H7 (cell line): ENCODE measurements at regions not wholly inside any gene's neighbourhood (a gene's known extent, or its start where the extent isn't known, plus 50 kb on each side); places are given as distances from the start of the nearest gene placed in this dataset.

Source experiments
- DNase-seq: peaks from one replicate; pipeline ENCODE4 v3.0.0; 2012
- H3K27me3 ChIP-seq: 2 replicates; pipeline ENCODE4 v1.6.0; 2011; ENCODE audit warnings: mild to moderate bottlenecking, low read length; ENCODE audit not compliant: control insufficient read depth, insufficient read depth
- H3K36me3 ChIP-seq: replicated peaks from 2 replicates; pipeline ENCODE4 v1.5.1; 2011; ENCODE audit warnings: low read length; ENCODE audit not compliant: control insufficient read depth, insufficient read depth
- H3K4me3 ChIP-seq: 2 replicates; pipeline ENCODE4 v1.5.1; 2011; ENCODE audit warnings: low read depth, mild to moderate bottlenecking, control low read depth, low read length, moderate library complexity; ENCODE audit not compliant: insufficient read depth

- H3K27me3 ChIP-seq: no peaks in the 10 kb centered on the region
- H3K4me3 ChIP-seq: no peak overlapping the region
- no peaks in the 10 kb centered on the region for H3K36me3 ChIP-seq
- no peak for DNase-seq
Measured at GRCh38 chr14:87652278-87652677, 340.7 kb downstream of the GALC start.

- no peak for DNase-seq
Measured at GRCh38 chr14:87644689-87645088, 348.3 kb downstream of the GALC start.

GRCh38 chr14:87643005-87643404 lies 350.0 kb downstream of the GALC start:
- Histone ChIP-seq H3K4me3 (no peak overlapping the region), H3K36me3 (no peaks in the 10 kb centered on the region), H3K27me3 (no peaks in the 10 kb centered on the region)
- DNase-seq: no peak

More at GRCh38 chr14:87644689-87645088, 348.3 kb downstream of the GALC start:
- Histone ChIP-seq H3K4me3 (no peak overlapping the region), H3K36me3 (no peaks in the 10 kb centered on the region), H3K27me3 (no peaks in the 10 kb centered on the region)

- H3K4me3 ChIP-seq: no peak overlapping the region
- H3K36me3 ChIP-seq: no peaks in the 10 kb centered on the region
- no peaks in the 10 kb centered on the region for H3K27me3 ChIP-seq
- no peak for DNase-seq
Measured at GRCh38 chr14:87640553-87640952, 352.4 kb downstream of the GALC start.

DNA sequence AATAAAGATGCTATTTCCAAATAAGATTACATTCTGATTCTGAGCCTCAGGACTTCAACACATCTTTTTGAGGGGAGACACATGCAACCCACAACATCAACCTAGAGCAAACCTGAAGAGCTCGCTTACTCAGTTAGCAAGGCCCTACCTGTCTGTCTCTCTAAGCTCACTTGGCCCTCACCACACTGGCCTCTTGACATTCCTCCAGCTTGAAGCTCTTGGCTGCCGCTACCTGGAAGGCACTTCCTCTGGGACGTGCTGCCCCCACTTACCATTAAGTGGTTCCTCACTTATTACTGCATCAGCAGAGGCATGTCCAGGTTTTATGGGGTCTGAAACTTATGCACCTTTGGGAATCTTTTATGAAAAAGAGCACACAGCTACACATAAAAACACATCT lies 354.8 kb downstream of the GALC start:
- H3K36me3 ChIP-seq: no peaks in the 10 kb centered on the region
- DNase-seq: no peak
- no peaks in the 10 kb centered on the region for H3K27me3 ChIP-seq
- no peak overlapping the region for H3K4me3 ChIP-seq

DNA sequence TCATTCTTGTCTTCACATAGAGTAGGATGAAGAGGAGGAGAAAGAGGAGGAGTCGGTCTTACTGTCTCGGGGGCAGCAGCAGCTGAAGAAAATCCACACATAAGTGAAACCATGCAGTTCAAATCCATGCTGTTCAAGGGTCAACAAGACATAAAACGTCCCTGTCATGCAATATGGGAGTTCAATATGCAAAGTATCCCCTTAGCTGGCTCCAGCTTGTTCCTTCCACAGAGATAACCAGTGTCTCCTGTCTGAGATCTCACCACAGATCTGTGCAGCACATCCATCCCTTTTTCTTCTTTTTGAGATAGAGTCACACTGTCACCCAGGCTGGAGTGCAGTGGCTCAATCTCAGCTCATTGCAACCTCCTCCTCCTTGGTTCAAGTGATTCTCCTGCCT lies 357.5 kb downstream of the GALC start:
- Histone ChIP-seq H3K27me3 (no peaks in the 10 kb centered on the region), H3K36me3 (no peaks in the 10 kb centered on the region), H3K4me3 (no peak overlapping the region)
- DNase-seq: no peak

DNA sequence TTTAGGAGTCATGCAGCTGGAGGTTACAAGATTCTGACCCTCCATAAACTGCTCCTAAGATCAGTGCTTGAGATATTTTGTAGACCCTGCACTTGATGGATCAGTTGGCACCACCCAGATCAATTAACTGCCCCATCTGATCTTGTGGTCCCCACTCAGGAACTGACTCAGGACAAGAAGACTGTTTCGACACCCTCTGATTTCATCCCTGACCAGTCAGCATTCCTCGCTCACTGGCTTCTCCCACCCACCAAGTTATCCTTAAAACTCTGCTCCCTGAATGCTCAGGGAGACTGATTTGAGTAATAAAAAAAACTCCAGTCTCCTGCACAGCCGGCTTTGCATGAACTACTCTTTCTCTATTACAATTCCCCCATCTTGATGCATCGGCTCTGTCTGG lies 360.2 kb downstream of the GALC start:
- Histone ChIP-seq H3K27me3 (no peaks in the 10 kb centered on the region), H3K4me3 (no peak overlapping the region), H3K36me3 (no peaks in the 10 kb centered on the region)
- no peak for DNase-seq

- H3K4me3 ChIP-seq: no peak overlapping the region
- no peaks in the 10 kb centered on the region for H3K27me3 ChIP-seq
- H3K36me3 ChIP-seq: no peaks in the 10 kb centered on the region
- no peak for DNase-seq
Measured at GRCh38 chr14:87630846-87631245, 362.1 kb downstream of the GALC start.

DNA sequence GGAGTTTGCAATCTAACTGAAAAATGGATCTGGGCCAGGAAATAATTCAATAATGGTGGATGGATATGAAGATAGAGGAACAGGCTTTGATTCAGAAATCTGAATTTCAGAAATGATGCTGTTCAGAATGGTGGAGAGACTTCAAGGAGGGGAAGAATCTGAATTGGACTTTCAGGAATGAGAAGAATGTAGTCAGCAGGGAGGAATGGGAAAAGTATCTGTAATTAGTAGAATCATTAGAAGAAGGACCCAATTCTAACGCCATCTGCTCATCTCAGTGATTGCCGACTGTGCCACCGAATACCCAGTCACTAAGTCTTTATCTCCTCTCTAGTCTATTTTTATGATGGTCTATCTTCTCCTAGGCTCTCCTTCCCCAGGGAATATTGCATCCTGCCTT lies 363.2 kb downstream of the GALC start:
- no peak for DNase-seq

DNA sequence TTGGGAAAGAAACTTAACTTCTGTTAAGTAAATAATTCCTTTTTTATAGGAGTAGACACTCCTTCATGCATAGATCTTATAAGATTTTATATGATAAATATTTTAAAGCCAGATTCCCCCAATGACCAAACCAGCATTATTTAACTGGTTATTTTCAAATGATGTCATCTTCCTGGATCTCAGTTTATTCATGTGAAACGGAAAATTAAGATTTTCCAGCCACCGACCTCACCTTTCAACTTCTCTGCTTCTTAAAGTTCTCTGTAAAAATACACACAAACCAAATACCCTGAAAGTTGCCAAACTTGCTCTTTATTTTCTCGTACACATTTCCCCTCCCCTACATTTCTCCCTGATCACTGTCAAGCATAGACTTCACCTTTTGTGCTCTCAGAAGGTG lies 364.2 kb downstream of the GALC start:
- no peak overlapping the region for H3K4me3 ChIP-seq
- no peak for DNase-seq
- no peaks in the 10 kb centered on the region for H3K27me3 ChIP-seq
- no peaks in the 10 kb centered on the region for H3K36me3 ChIP-seq

More for the DNA sequence above, 363.2 kb downstream of the GALC start:
- Histone ChIP-seq H3K27me3 (no peaks in the 10 kb centered on the region), H3K4me3 (no peak overlapping the region), H3K36me3 (no peaks in the 10 kb centered on the region)

DNA sequence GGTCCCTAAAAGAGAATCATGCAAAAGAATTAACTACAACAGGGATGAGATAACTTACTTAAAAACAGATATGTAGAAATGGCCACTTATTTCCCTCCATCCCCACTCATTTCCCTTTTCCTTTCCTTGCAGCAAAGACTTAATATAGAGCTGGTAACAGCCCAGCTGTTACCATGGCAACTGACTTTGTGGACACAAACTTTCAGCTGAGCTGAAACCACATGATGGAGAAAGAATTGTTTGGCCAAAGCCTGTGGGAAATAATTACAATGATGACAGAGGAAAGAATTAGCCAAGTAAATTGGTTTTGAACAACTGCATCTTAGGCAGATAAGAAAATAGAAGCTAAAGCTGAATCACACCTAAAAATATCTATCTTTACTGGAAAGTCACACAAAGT lies 364.9 kb downstream of the GALC start:
- H3K27me3 ChIP-seq: no peaks in the 10 kb centered on the region
- no peak for DNase-seq
- no peak overlapping the region for H3K4me3 ChIP-seq

GRCh38 chr14:87626266-87626665 lies 366.7 kb downstream of the GALC start:
- H3K36me3 ChIP-seq: no peaks in the 10 kb centered on the region
- H3K27me3 ChIP-seq: no peaks in the 10 kb centered on the region
- H3K4me3 ChIP-seq: no peak overlapping the region
- no peak for DNase-seq

More for the DNA sequence above, 364.9 kb downstream of the GALC start:
- H3K36me3 ChIP-seq: no peaks in the 10 kb centered on the region

DNA sequence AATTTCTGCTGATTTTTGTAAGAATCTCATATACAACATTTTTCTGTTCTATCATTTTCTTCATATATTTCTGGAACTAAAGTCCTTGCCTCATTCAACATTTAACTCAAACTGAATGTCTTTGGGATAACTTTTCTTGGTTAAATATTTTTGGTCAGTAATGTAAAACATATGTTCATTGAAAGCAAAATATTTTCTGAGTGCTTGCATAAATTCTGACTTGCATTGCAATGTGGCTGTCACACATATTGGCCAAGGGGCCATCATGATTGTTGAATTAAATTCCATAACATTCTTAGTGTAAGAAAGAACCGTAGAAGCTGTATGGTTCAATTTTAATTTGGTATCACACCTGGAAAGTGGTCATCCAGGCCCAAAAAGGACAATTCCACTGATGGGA lies 369.4 kb downstream of the GALC start:
- DNase-seq: no peak
- Histone ChIP-seq H3K4me3 (no peak overlapping the region), H3K27me3 (no peaks in the 10 kb centered on the region), H3K36me3 (no peaks in the 10 kb centered on the region)

- DNase-seq: no peak
- no peak overlapping the region for H3K4me3 ChIP-seq
- no peaks in the 10 kb centered on the region for H3K27me3 ChIP-seq
Measured at GRCh38 chr14:87617079-87617478, 375.9 kb downstream of the GALC start.

GRCh38 chr14:87615822-87616679 lies 376.9 kb downstream of the GALC start:
- H3K27me3 ChIP-seq: no peaks in the 10 kb centered on the region
- no peaks in the 10 kb centered on the region for H3K36me3 ChIP-seq
- peak; percentile 74 for DNase-seq
- H3K4me3 ChIP-seq: no peak overlapping the region

More at GRCh38 chr14:87617079-87617478, 375.9 kb downstream of the GALC start:
- H3K36me3 ChIP-seq: no peaks in the 10 kb centered on the region
